Peyer's patch (tissue), 4 donors: ENCODE measurements at regions not wholly inside any gene's neighbourhood (a gene's known extent, or its start where the extent isn't known, plus 50 kb on each side); places are given as distances from the start of the nearest gene placed in this dataset.

Experiments used
- CTCF ChIP-seq, 6 experiments: fragments of 450-650 bp in 4 of 6; fragments of 200-600 bp in 2 of 6; sonication (generic) in 1 of 6; IDR thresholded peaks; one replicate each; pipeline ENCODE4 v1.5.1; 2017 to 2019; ENCODE audit warnings: antibody characterized with exemption in 6 of 6, mild to moderate bottlenecking in 3 of 6, moderate library complexity in 1 of 6
- POLR2A ChIP-seq, 2 donors: fragments of 450-650 bp; IDR thresholded peaks; one replicate each; pipeline ENCODE4 v1.5.1; 2017; ENCODE audit warnings: antibody characterized with exemption in 2 of 2, mild to moderate bottlenecking in 2 of 2, moderate library complexity in 2 of 2

GRCh38 chr3:8380904-8381704 lies 120.5 kb upstream of the LMCD1 start:
- TF ChIP-seq CTCF (IDR thresholded peaks at IDR 0.05) (no peak), POLR2A (IDR thresholded peaks at IDR 0.05) (no peak)
